ENCODE measurements at regions not wholly inside any gene's neighbourhood (a gene's known extent, or its start where the extent isn't known, plus 50 kb on each side); places are given as distances from the start of the nearest gene placed in this dataset.
A peak's percentile ranks its signal among the peaks of the same experiment; 100 is the strongest.

DNA sequence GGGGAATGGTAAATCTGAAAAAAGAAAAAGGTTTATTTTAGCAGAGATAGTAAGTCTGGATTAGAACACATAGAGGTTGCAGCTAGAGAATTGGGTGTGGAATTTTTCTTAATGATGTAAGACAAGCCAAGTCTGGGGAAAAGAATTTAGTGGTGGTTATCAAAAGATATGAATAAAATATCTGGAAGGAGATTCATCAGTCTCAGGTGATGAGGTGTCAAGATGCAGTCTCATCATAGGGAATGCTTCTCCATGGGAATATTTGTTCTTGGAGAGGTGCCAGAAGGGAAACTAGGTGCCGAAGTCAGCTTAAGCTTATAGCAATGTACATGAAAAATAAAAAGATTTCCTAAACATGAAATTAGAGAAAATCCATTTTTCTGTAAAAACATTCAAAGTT, 504.1 kb upstream of the NR3C2 start:
- Histone ChIP-seq H3K4me2 (no peak overlapping the region), H3K4me1 (0 out of 2 replicates have a peak, but pooled peaks cover 3% of the 10 kb centered on the region), H3K4me3 (no peak overlapping the region), H4K20me1 (no peaks in the 10 kb centered on the region), H3K36me3 (no peaks in the 10 kb centered on the region), H3K9me3 (no peaks in the 10 kb centered on the region), H3K9ac (no peak overlapping the region), H3K27ac (no peak overlapping the region), H3K27me3 (no peaks in the 10 kb centered on the region)
- no peak for TF ChIP-seq Cebpa-rat (IDR thresholded peaks at IDR 0.05)

- no peak overlapping the region for H3K9ac ChIP-seq
Measured at GRCh38 chr4:148944839-148945219, 502.6 kb upstream of the NR3C2 start.

GRCh38 chr4:148944136-148944838, 502.1 kb upstream of the NR3C2 start:
- no peak overlapping the region for H3K9ac ChIP-seq
- H3K27ac ChIP-seq: no peak overlapping the region
- no peak for TF ChIP-seq Cebpa-rat (IDR thresholded peaks at IDR 0.05)
- no peak overlapping the region for H3K4me2 ChIP-seq
- H3K27me3 ChIP-seq: no peaks in the 10 kb centered on the region
- H3K36me3 ChIP-seq: no peaks in the 10 kb centered on the region
- H4K20me1 ChIP-seq: no peaks in the 10 kb centered on the region
- H3K4me3 ChIP-seq: no peak overlapping the region
- H3K4me1 ChIP-seq: 0 out of 2 replicates have a peak, but pooled peaks cover 3% of the 10 kb centered on the region
- no peaks in the 10 kb centered on the region for H3K9me3 ChIP-seq

More at GRCh38 chr4:148944839-148945219, 502.6 kb upstream of the NR3C2 start:
- no peak overlapping the region for H3K27ac ChIP-seq
- no peak overlapping the region for H3K4me3 ChIP-seq
- no peaks in the 10 kb centered on the region for H3K9me3 ChIP-seq
- H3K4me2 ChIP-seq: no peak overlapping the region
- no peaks in the 10 kb centered on the region for H4K20me1 ChIP-seq
- no peak for TF ChIP-seq Cebpa-rat (IDR thresholded peaks at IDR 0.05)
- no peaks in the 10 kb centered on the region for H3K36me3 ChIP-seq
- H3K4me1 ChIP-seq: 0 out of 2 replicates have a peak, but pooled peaks cover 3% of the 10 kb centered on the region
- H3K27me3 ChIP-seq: no peaks in the 10 kb centered on the region

DNA sequence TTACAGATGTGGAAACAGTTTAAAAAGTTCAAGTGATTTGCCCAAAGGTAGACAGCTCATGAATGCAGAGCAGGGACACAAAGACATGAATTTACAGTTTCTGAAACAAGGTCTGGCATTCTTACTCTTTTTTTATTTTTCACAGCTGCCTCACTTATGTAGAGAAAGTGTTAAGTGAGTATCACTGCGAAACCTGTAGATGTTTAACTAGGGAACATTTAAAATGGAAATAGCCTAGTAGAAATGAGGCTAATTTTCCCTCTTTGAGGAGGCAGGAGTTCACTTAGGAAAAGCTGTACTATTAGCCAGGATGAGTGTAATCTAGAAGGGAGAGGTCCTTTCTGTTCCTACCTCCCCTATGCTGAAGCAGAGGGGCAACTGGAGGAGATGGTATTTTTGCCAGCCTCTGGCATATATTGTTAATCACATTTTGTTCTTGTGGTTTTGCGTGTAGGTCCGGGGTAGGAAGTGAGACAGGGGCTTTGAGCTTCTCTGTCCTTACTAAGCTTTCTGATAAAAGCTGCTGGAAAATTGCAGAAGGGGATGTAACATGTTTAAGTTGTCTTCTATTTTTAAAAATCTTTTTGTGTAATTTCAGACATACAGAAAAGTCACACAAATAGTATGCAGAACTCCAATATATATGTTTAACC, 492.8 kb upstream of the NR3C2 start:
- no peaks in the 10 kb centered on the region for H4K20me1 ChIP-seq
- H3K27ac ChIP-seq: no peak overlapping the region
- peak overlapping the region; percentile 37 for H3K4me2 ChIP-seq
- no peak overlapping the region for H3K9ac ChIP-seq
- H3K36me3 ChIP-seq: no peaks in the 10 kb centered on the region
- H3K27me3 ChIP-seq: no peaks in the 10 kb centered on the region
- H3K9me3 ChIP-seq: peaks cover 6% of the 10 kb centered on the region; the same call in 1 of the 2 replicates
- H3K4me1 ChIP-seq: peaks cover 20% of the 10 kb centered on the region
- H3K4me3 ChIP-seq: no peak overlapping the region
- TF ChIP-seq Cebpa-rat (IDR thresholded peaks at IDR 0.05): no peak

DNA sequence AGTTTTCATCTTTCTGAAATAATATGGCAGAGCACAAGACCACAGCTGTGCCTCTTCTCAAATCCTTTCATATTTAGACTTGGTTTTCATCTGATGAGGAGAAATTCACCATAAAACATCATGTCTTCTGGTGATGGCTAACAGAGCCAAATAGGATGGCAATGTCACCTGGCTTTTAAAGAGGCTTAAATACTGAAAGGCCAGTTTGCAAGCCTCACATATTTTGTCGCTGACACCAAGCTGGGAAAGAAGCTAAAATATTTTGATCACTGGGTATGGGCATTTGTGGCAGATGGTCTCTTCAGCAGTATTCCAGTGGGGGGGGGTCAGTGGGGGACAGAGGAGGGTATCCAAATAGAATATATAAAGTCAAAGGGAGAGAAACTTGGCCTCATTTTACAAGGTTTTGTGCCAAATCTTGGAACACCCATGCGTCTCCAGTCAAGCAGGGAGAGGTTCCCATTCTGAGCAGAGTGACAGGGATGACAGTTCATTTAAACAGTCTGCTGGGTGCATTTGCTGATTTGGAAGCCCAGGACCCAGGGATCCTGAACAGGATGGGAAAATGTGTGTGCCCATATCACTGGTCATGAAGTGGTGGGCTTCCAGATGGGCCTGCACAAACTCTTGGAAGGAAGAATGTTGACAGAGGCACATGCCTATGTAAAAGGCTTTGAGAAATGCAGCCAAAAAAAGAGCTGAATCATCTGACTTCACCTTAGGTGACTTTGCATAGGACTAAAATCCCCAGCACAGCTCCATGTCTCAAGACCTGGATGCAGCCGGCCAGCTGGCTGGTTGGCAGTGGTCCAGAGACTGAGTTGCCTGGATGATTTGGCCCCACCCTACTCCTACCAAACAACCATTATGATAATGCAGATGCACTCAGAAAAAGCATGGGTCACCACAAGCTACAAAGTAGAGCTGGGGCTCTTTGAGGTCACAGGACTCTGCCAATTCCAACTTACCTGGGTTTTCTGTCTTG, 484.4 kb upstream of the NR3C2 start:
- Histone ChIP-seq H3K27ac (no peak overlapping the region), H3K4me1 (no peaks in the 10 kb centered on the region), H3K9me3 (peaks cover 13% of the 10 kb centered on the region), H4K20me1 (no peaks in the 10 kb centered on the region), H3K9ac (no peak overlapping the region), H3K27me3 (no peaks in the 10 kb centered on the region), H3K36me3 (no peaks in the 10 kb centered on the region), H3K4me3 (no peak overlapping the region), H3K4me2 (no peak overlapping the region)
- TF ChIP-seq Cebpa-rat (IDR thresholded peaks at IDR 0.05): no peak

DNA sequence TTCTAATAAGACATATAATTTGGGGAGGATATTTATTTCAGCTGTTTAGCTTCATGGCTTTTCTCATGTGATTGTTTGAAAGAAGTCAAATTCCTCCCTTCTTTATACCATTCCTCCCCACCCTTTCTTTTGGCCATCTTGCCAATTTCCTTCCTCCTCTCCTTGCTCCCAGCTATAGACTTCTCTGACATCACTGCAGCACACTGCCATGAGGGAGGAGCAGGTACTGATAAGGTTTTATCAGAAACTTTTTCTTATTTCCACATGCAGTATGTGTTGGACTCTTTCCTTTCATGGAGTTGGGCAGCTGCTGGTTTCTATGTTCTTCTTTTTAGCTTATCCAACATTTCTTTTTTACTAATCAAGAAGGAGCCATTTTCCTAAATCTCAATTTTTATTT, 481.7 kb upstream of the NR3C2 start:
- Histone ChIP-seq H3K9ac (no peak overlapping the region), H4K20me1 (no peaks in the 10 kb centered on the region), H3K27me3 (no peaks in the 10 kb centered on the region), H3K4me2 (no peak overlapping the region), H3K4me3 (no peak overlapping the region), H3K4me1 (no peaks in the 10 kb centered on the region), H3K36me3 (no peaks in the 10 kb centered on the region), H3K9me3 (no peaks in the 10 kb centered on the region), H3K27ac (no peak overlapping the region)
- no peak for TF ChIP-seq Cebpa-rat (IDR thresholded peaks at IDR 0.05)

DNA sequence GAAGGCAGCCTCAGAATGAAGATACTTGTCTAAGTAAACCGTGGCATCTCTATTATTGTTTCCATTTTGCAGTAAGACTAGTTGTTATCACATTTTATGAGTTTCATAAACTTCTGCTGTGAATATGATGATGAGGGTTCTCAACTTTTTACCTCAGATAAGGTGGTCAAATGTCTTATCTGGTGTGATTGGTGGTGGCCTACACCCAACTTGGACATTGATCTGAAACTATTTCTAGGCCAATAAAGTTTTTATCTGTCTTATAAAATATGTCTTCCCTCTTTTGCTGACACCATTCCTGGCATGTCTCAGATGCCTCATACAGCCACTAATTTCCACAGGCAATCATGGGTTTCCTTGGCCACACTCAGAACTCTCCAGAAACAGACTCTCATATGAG, 480.3 kb upstream of the NR3C2 start:
- H3K9me3 ChIP-seq: no peaks in the 10 kb centered on the region
- H3K4me2 ChIP-seq: no peak overlapping the region
- no peaks in the 10 kb centered on the region for H3K4me1 ChIP-seq
- H3K27ac ChIP-seq: no peak overlapping the region
- no peak overlapping the region for H3K4me3 ChIP-seq
- H3K27me3 ChIP-seq: no peaks in the 10 kb centered on the region
- H3K36me3 ChIP-seq: no peaks in the 10 kb centered on the region
- H3K9ac ChIP-seq: no peak overlapping the region
- TF ChIP-seq Cebpa-rat (IDR thresholded peaks at IDR 0.05): no peak
- no peaks in the 10 kb centered on the region for H4K20me1 ChIP-seq

DNA sequence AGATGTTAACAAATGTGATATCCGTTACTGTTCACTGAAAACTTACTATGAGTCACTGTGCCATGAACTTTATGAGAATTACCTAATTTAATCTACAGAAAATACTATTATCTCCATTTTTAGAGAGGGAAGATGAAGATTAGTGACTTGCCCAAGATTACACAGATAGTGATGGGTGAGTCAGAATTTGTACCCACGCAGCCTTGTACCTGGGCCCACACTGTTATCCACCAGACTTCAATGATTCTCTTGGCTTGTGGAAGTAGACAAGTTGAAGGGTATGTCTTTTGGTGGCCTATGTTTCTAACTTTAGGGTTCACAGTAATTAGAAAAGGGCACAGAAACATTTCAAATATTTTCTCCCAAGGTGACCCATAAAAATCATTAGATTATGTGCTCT, 472.5 kb upstream of the NR3C2 start:
- H3K4me2 ChIP-seq: no peak overlapping the region
- no peaks in the 10 kb centered on the region for H3K36me3 ChIP-seq
- H3K4me3 ChIP-seq: no peak overlapping the region
- no peak for TF ChIP-seq Cebpa-rat (IDR thresholded peaks at IDR 0.05)
- H3K27ac ChIP-seq: no peak overlapping the region
- H3K9me3 ChIP-seq: no peaks in the 10 kb centered on the region
- H3K9ac ChIP-seq: no peak overlapping the region
- no peaks in the 10 kb centered on the region for H4K20me1 ChIP-seq
- no peaks in the 10 kb centered on the region for H3K27me3 ChIP-seq
- no peaks in the 10 kb centered on the region for H3K4me1 ChIP-seq

- Histone ChIP-seq H3K27ac (no peak overlapping the region), H3K36me3 (no peaks in the 10 kb centered on the region), H3K4me1 (no peaks in the 10 kb centered on the region), H4K20me1 (no peaks in the 10 kb centered on the region), H3K4me2 (no peak overlapping the region), H3K9me3 (no peaks in the 10 kb centered on the region), H3K9ac (no peak overlapping the region), H3K4me3 (no peak overlapping the region), H3K27me3 (no peaks in the 10 kb centered on the region)
- TF ChIP-seq Cebpa-rat (IDR thresholded peaks at IDR 0.05): no peak
Measured at GRCh38 chr4:148914301-148914700, 472.1 kb upstream of the NR3C2 start.
